Parathyroid adenoma (tissue), 2 donors: ENCODE measurements at regions not wholly inside any gene's neighbourhood (a gene's known extent, or its start where the extent isn't known, plus 50 kb on each side); places are given as distances from the start of the nearest gene placed in this dataset.

Source experiments
- H2AFZ ChIP-seq: fragments of 300-600 bp; sonication (generic); one replicate; pipeline ENCODE4 v1.7.0; 2017; ENCODE audit warnings: antibody characterized with exemption, mild to moderate bottlenecking
- H3K27ac ChIP-seq: fragments of 300-600 bp; sonication (generic); one replicate; pipeline ENCODE4 v1.7.0; 2017
- H3K27me3 ChIP-seq: fragments of 300-600 bp; sonication (generic); one replicate; pipeline ENCODE4 v1.7.0; 2017; ENCODE audit warnings: low read length; ENCODE audit not compliant: control insufficient read depth, insufficient read depth
- H3K36me3 ChIP-seq: fragments of 300-600 bp; sonication (generic); one replicate; pipeline ENCODE4 v1.7.0; 2017; ENCODE audit warnings: low read length; ENCODE audit not compliant: control insufficient read depth, insufficient read depth
- H3K4me1 ChIP-seq: fragments of 300-600 bp; sonication (generic); one replicate; pipeline ENCODE4 v1.7.0; 2017; ENCODE audit warnings: control low read depth
- H3K4me2 ChIP-seq: fragments of 300-600 bp; sonication (generic); one replicate; pipeline ENCODE4 v1.7.0; 2017; ENCODE audit warnings: low read length
- H3K4me3 ChIP-seq: fragments of 300-600 bp; sonication (generic); one replicate; pipeline ENCODE4 v1.7.0; 2017; ENCODE audit warnings: low read depth, low read length
- H3K79me2 ChIP-seq: fragments of 300-600 bp; sonication (generic); one replicate; pipeline ENCODE4 v1.7.0; 2017; ENCODE audit warnings: control low read depth
- H3K9ac ChIP-seq: fragments of 300-600 bp; sonication (generic); one replicate; pipeline ENCODE4 v1.7.0; 2017; ENCODE audit warnings: mild to moderate bottlenecking
- H3K9me3 ChIP-seq: fragments of 300-600 bp; sonication (generic); one replicate; pipeline ENCODE4 v1.7.0; 2017; ENCODE audit warnings: low read length; ENCODE audit not compliant: control insufficient read depth
- CTCF ChIP-seq: fragments of 300-600 bp; sonication (generic); IDR thresholded peaks from one replicate; pipeline ENCODE4 v1.7.0; 2017; ENCODE audit warnings: antibody characterized with exemption, mild to moderate bottlenecking
- donor health status: primary hyperparathyroidism.

GRCh38 chr20:62531046-62531838 lies 55.4 kb upstream of the GATA5 start:
- Histone ChIP-seq H3K27me3 (no peaks in the 10 kb centered on the region), H3K79me2 (no peaks in the 10 kb centered on the region), H3K9me3 (no peaks in the 10 kb centered on the region), H3K4me3 (no peak overlapping the region), H3K4me1 (no peaks in the 10 kb centered on the region), H3K27ac (no peak overlapping the region), H3K36me3 (no peaks in the 10 kb centered on the region), H3K4me2 (no peak overlapping the region), H3K9ac (no peak overlapping the region), H2AFZ (no peak overlapping the region)
- TF ChIP-seq CTCF, result no peak

GRCh38 chr20:62532921-62533320 lies 57.1 kb upstream of the GATA5 start:
- TF ChIP-seq CTCF, result no peak
- H3K4me1 ChIP-seq, result no peaks in the 10 kb centered on the region
- no peaks in the 10 kb centered on the region for H3K36me3 ChIP-seq
- H3K27me3 ChIP-seq, result no peaks in the 10 kb centered on the region
- no peaks in the 10 kb centered on the region for H3K9me3 ChIP-seq
- no peak overlapping the region for H3K9ac ChIP-seq
- no peaks in the 10 kb centered on the region for H3K79me2 ChIP-seq
- H2AFZ ChIP-seq, result no peak overlapping the region
- H3K4me2 ChIP-seq, result no peak overlapping the region
- H3K4me3 ChIP-seq, result no peak overlapping the region
- H3K27ac ChIP-seq, result no peak overlapping the region

- no peaks in the 10 kb centered on the region for H3K36me3 ChIP-seq
- H3K27me3 ChIP-seq, result no peaks in the 10 kb centered on the region
- H3K9ac ChIP-seq, result no peak overlapping the region
- no peaks in the 10 kb centered on the region for H3K9me3 ChIP-seq
- H3K79me2 ChIP-seq, result no peaks in the 10 kb centered on the region
- H2AFZ ChIP-seq, result no peak overlapping the region
- H3K4me2 ChIP-seq, result no peak overlapping the region
- H3K4me1 ChIP-seq, result no peaks in the 10 kb centered on the region
- no peak overlapping the region for H3K4me3 ChIP-seq
- no peak overlapping the region for H3K27ac ChIP-seq
- TF ChIP-seq CTCF, result no peak
Measured at GRCh38 chr20:62533591-62534495, 58.0 kb upstream of the GATA5 start.

- H3K4me3 ChIP-seq, result no peak overlapping the region
- H3K27me3 ChIP-seq, result no peaks in the 10 kb centered on the region
- no peaks in the 10 kb centered on the region for H3K36me3 ChIP-seq
- H2AFZ ChIP-seq, result no peak overlapping the region
- no peak overlapping the region for H3K4me2 ChIP-seq
- no peak for TF ChIP-seq CTCF
- H3K9me3 ChIP-seq, result no peaks in the 10 kb centered on the region
- H3K9ac ChIP-seq, result no peak overlapping the region
- H3K27ac ChIP-seq, result no peak overlapping the region
- no peaks in the 10 kb centered on the region for H3K79me2 ChIP-seq
- no peaks in the 10 kb centered on the region for H3K4me1 ChIP-seq
Measured at GRCh38 chr20:62534526-62535221, 58.9 kb upstream of the GATA5 start.
